GM21423 (cell line): ENCODE measurements at regions not wholly inside any gene's neighbourhood (a gene's known extent, or its start where the extent isn't known, plus 50 kb on each side); places are given as distances from the start of the nearest gene placed in this dataset.

ENCODE experiments used
- ATAC-seq: cut with Tn5 transposase; IDR thresholded peaks from one replicate; pipeline ENCODE4 v1.9.1; 2021; ENCODE audit warnings: mild to moderate bottlenecking, moderate library complexity; ENCODE audit not compliant: unreplicated experiment

DNA sequence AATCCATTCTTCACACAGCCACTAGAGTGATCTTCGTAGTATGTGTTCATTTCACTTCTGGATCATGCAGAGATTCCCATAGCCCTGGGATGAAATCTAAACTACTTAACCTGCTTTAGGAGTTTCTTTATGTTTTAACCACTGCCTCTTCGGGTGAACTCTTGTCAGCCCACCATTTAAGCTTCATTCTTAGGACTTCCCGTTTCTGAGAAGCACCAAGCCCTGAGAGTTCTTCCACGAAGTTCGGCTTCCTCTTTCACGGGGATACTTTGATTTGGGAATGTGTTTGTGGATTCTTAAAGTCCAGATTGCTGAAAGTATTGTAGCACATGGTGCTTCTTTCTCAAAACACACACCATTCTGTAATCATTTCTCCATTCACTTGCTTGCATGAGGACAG, 205.0 kb downstream of the UBE2E3 start:
- ATAC-seq, result no peak

DNA sequence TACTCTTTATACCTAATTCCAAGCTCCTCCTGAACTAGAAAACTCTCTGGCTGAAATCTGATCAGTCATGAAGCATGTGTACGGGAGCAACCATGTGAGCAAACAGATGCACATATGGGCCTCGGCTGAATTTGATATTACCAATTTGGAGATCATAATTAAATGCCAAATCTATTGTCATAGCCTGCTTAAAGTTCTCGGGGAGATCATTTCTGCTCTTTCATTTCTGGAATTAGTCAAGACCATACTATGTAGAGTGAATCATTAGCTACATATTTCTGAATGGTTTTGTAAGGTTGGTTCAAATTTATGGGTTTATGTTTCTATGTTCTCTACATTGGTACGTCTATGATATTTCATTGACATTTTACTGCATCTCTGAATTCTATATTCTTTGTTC, 205.5 kb downstream of the UBE2E3 start:
- no peak for ATAC-seq

DNA sequence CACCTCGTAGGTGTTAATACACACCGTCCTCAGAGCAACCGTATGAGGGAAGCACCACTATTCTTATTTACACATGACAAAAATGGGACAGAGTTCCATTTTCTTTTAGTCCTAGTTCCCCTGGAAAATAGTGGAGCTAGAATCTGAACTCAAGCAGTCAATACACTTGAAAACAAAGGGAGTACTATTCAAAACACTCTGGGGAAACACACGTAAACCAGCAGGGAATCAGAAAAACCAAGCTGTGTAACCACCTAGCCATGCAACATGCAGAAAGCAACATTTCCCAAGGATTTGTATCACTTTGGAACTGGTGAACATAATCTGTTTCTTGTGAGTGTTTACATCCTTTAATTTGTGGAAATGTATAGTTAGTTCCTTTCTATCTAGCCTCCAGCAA, 208.2 kb downstream of the UBE2E3 start:
- no peak for ATAC-seq

DNA sequence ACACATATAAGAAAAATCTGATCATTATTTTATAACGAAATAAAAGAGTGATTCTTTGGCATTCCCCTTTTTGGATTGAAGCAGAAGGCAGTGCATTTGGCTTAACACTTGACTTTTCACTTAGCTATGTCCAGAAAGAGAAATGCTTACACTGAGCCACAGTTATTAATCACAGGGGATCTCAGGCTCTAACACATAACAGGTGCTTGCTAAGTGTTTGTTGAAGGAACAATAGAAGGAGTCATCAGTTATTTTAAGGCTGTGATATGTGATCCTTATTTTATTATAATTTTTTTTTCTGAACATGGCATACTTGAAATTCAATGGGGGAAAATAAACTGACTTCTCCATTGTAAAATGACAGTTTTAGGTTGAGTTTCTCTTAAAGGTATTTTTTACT, 209.5 kb downstream of the UBE2E3 start:
- no peak for ATAC-seq

DNA sequence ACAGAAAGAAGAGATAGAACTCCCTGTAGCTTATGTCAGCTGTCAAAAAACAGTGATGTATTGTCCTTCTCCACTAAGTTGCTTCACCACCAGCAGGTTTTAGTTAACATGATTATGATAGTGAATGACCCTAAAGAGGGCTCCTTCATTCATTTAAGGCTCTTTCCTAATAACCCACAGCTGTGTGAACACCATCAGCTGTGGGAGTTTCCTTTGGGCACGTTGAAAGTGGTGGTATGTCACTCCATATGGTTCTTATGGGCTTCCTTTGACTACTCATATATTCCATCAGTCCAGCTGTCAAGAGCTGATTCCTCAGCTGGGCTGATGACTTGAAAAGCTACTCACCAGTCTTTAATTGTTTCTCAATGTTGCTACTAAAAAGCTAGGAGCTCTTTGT, 210.3 kb downstream of the UBE2E3 start:
- ATAC-seq, result no peak

DNA sequence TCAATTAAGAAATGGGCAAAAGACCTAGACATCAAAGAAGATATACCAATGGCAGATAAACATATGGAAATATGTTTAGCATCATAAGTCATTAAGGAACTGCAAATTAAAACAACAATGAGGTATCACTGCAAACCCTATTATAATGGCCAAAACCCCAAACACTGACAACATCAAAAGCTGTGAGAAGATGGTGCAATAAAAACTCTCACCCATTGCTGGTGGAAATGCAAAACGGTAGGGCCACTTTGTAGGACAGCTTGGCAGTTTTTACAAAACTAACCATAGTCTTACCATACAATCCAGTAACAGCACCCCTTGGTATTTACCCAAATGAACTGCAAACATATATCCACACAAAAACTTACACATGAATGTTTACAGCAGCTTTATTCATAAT, 213.1 kb downstream of the UBE2E3 start:
- no peak for ATAC-seq

DNA sequence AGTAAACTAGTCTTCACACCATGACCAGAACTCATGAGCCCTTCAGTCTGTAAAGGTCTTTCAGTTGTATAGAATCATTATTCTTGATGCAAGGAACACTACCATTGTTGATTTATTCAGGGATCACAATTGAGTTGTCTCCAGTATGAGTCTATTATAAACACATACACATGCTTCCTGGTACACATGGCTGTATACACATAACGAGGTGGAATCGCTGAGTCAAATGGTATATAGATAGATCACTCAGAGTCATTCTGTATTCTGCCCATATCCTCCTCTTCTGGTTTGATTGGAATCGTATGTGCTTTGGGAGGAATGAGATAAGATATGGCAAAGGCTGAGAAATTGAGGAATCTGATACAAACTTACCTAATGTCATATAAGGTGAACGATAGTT, 216.0 kb downstream of the UBE2E3 start:
- ATAC-seq, result no peak

DNA sequence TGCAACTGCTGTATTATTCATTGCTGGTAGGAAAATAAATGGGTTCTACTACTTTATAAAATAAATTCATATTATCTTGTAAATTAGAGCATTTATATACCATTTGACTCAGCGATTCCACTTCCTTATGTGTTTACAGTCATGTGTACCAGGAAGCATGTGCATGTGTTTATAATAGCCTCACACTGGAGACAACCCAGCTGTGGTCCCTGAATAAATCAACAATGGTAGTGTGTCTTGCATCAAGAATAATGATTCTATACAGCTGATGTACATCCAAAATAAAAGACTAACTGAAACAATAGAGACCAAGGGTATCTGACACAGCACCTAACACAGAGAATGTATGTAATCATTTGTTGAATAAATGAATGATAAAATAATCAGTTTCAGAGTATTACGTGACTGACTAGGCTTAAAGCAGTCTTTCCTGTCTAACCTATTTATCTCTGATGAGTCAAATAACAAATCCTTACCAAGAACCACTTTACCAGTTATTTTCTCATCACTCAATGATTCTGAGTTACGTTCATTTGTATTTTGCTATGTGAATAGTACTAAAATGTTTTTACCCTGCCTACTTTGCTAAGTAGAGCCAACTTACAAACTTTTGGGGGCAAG, 216.8 kb downstream of the UBE2E3 start:
- ATAC-seq, result no peak

DNA sequence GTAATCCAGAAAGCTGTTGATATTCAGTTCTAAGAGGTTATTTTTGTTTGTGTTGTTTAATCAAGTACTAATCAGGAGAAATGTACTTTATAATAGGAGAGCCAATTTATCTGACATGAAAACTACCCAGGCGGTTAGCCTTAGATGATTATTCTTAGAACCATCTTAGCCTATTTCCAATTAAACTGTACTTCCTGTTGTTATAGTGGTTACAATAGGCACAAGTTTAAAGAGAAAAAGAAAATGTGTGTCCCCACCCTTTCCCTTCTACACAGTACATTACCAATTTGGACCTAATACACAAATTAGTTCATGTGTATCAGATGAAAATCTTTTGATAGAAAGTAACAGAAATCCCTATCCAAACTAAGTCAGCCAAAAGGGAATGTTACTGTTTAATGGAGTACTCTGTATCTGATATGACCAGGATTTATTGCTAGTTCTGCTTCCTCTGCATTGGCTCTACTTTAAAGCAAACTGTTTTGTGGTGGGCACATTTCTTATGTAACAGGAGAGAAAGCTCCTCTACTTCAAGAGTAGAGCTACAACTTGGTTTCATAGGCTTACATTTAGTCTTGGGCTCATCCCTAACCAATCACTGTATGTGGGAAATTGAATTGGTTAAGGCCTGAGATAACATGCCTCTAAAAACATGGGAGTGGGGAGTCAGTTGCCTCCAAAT, 217.9 kb downstream of the UBE2E3 start:
- no peak for ATAC-seq

DNA sequence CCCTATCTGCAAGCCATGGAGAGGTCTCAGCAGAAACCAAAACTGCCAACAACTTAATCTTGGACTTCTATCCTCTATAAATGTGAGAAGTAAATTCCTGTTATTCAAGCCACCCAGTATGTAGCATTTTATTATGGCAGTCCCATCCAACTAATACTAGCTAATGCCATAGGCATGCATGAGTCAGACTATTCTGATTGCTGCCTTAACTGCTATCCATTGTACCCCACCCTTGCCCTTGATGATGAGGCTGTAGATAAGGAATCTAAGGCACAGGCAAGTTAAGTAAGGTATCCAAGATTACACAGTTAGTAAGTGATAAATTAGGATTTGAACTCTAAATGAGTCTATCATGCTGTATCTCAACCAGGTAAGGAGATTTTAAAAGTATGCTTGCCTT, 223.0 kb downstream of the UBE2E3 start:
- no peak for ATAC-seq

DNA sequence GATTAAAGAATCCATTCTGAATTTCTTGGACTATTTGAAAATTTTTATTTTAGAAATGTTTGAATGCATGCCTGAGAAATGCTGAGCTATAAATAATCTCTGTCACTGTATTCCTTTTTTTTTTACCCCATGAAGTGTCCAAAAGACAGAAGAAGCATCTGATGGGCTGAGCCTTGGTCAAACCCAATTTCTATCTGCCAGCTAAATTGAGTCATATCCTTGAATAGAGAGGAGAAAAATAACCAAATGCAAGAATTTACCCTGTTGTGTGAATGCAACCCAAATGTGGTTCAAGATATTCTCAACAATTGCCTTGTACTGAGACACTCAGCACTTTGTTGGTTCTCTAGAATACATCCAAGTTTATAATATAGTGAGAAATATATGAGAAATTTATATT, 223.5 kb downstream of the UBE2E3 start:
- no peak for ATAC-seq

DNA sequence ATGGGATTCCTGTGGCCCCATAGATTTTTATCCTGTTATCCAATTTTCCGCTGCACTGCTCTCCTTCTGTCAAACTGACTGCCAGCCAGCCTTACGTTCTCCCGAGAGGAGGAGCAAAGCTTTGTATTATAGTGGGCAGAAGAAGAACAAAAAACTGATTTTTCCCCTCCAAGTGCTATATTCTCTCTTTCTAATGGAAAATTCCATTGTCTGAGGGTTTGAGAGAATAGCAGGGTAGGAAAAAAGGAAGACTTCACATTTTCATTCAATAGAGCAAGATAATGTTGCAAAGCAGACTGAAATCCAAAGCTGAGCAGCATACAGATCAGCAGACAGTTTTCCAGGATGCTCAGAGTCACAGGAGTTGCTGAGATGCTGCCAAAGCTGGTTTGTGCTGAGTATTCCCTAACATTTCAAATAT, 238.0 kb downstream of the UBE2E3 start:
- ATAC-seq, result no peak

DNA sequence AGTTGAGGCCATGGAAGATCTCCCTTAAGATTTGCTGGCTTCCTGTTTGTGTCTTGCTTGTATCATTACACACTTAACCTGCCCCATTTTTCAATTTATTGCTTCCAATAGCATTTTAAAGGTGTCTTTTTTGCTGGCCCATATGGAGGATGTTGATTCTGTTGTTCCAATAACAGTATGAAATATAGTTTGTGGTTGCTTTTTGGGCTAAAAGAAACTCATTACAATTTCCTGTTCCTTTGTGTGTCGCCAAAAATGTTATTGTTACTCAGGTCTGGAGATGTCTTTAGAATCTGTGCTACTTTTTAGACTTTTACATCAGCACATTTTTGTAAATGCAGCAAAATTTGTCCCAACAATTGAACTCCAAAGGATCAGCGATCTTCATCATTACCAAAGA, 234.0 kb upstream of the ITGA4 start:
- no peak for ATAC-seq

DNA sequence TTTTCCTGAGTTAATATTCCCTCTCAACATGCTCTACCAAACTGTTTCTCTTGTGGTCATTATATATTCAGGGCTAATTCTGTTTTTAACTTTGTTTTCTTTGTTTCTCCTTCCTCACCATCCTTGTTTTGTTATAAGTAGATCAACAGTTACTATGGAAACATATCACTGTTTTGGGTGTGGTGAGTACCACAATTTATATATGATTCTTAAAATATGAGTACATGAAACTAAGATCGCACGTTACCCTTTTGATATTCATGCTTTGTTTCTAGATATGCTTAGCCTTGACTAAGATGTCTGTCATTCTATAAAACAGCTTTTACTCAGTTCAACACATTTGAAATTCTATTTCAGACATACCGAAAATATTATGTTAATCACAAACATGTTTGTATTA, 232.3 kb upstream of the ITGA4 start:
- no peak for ATAC-seq

DNA sequence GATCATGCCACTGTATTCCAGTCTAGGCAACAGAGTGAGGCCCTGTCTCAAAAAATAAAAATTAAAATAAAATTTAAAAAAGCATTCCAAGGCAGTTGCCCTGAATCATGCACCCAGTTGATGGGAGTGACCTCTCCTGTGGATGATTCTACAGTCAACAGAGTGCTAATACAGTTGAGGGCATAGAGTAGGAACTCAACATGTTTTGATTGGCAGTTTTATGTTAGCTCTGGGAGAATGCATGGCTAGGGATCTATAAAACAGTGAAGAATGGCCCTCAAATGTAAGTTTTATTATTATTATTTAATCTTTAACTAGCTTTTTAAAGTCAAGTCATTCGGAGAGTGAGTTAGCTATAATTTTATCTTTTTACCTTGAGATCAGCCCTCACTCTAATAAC, 228.5 kb upstream of the ITGA4 start:
- no peak for ATAC-seq

DNA sequence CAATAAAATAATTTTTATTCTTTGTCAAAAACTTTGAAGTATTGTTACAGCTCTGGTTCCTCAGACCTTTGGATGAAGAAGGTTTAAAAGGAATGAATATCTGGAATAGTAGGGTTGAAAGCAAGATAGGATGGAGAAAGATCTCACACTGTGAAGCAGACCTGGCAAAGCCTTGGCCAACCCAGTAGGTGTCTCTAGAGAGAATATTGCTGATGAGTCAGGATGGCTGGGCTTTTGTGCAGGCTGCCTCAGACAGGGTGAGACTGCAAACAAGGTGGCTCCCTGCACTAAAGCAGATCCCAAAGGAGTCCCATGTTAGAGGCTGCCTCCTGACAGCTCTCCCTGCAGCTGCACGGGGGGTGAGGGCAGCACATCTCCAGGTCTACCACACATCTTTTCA, 226.0 kb upstream of the ITGA4 start:
- ATAC-seq, result no peak

DNA sequence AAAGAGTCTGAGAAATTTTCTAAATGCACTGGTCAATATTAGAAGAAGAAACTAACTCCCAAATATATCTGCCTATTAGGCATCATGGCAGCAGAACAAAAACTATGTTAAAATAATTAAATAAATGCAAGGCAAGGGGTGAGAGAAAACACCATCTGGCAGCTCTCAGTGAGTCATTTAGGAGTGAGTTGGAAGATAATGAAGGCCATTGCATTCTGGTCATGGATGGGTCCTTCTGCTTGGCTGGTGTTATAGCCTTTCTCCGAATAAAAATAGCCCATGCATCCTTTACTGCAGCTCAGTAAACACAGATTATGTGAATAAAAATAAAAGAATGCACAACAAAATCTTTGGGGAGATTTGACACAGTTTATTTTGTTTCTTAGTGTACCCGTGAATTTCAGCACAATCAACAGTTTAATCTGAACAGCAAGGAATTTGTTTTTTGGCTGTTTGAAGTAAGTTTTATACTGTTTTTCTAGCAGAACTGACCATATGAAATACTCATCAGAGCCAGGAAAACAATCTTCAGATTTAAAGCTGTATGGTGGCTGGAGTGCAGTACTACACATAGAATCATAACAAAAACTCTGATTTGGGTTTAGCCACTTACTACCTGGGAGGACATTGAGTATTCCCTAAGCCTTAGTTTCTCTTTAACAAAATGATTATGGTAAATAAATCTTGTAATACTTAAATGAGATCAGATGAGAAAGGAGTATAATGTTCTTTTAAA, 225.1 kb upstream of the ITGA4 start:
- ATAC-seq, result no peak

DNA sequence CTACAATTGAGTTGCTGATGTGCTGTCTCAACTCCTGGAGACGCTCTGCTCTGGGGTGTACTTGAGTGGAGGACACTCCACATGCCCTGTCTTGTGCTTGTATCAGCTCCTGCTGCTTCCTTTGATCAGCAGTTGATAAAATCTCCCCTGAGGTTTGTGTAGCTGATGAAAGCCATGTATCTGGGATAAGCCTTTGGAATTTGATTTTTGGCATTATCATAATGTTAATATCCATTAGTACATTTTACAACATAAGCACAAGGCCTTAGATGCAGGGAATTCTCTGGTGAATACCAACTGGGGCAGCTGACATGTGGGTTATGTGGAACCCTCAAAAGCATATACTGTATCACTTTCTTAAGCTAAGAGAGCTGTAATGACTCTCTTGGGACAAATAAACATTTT, 222.7 kb upstream of the ITGA4 start:
- ATAC-seq, result no peak

DNA sequence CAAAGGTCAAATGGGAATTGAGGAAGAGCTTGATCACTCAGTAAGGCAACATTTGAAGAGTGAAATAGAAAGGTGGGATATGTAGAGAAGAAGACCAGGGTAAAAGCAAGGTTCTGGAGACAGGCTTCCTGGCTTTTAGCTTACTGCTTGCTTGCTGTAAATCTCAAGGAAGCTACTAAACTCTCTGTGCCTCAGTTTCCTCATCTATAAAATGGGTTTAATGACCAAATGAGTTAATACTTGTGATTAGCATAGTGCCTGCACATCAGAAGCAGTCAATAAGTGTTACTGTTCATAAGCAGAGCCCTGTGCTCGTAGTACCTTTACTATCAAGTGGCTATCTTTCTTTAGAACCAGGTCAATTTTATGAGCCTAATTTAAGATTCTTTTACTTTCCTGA, 222.2 kb upstream of the ITGA4 start:
- ATAC-seq, result no peak

DNA sequence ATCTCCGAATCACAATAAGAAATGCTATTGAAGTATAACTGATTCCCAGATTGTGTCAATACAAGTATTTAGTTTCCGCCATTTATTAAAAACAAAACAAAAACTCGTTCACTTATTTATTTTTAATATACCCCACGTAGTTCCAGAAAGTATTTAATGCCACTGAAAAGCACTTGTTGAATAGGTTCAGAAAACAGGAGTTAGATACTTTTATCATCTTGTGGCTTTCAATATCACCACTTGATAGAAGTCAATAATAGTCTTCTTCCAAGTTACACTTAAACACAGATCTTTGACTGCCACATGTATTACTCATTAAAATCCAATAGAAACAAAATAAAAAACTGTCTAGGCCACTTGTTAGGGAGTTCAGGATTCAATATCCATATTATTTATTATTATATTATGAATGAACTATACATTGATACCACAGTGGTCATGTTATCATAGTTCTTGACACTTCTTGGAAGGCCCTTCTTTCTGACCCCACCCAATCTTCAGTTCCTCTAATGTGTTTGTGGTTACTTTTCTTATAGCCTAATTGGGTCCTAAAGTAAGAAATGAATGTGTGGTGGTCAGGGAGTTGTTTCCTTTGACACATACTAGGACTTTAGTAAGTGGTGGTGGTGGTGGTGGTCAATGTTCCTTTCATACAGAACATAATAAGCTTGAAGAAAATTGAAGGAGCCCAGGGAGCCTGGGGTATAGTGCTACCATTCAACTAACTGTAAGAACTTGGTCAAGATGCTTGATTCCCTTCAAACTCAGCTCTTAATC, 221.3 kb upstream of the ITGA4 start:
- ATAC-seq, result peak; percentile 96

DNA sequence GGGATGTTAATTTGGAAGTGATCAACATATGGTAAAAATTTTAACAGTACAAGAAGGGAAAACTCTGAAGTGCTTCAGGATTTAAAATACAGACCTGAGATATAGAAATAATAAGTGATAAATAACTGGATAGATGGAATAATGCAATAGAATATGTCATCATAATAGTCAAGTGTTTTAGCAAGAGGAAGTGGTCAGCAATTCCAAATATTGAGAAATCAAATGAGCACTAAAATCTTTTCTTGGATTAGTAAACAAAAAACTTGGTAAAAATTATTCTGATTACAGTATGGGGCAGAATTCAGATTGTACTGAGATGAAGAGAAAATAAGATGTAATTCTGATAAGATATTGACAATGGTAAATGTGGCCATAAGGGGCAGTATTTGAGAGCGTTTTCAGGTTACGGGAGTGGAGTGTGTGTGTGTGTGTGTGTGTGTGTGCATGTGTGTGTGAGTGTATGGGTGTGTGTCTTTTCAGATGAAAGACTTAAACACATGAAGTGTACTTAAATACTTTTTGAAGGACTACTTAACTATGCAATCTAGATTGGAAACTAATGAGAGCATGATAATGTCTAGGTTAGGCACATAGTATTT, 217.9 kb upstream of the ITGA4 start:
- no peak for ATAC-seq
